Common myeloid progenitor, CD34-positive (primary cell): ENCODE measurements at regions not wholly inside any gene's neighbourhood (a gene's known extent, or its start where the extent isn't known, plus 50 kb on each side); places are given as distances from the start of the nearest gene placed in this dataset.

Experiments used
- CTCF ChIA-PET: fragments of 350-600 bp; sonication (Branson Sonifier 250); formaldehyde crosslinking; loops from one replicate; lab custom pipeline; 2021; ENCODE audit warnings: antibody characterized with exemption; lab: Charles Lee
- POLR2A ChIA-PET: fragments of 350-600 bp; sonication (Branson Sonifier 250); formaldehyde crosslinking; loops from one replicate; lab custom pipeline; 2021; ENCODE audit warnings: antibody characterized with exemption; lab: Charles Lee
- DNase-seq, 3 donors: peaks; one replicate each; pipeline versions ENCODE4 v3.0.0 to v3.0.0-alpha.2; 2013
- H3K27ac ChIP-seq, 2 experiments: 1 replicate in 1 of 2; 2 replicates in 1 of 2; pipeline ENCODE4 v1.7.0; 2013; ENCODE audit warnings: inconsistent platforms in 2 of 2, low read length in 2 of 2, mild to moderate bottlenecking in 2 of 2, low read depth in 1 of 2, moderate library complexity in 1 of 2; ENCODE audit not compliant: severe bottlenecking in 2 of 2, insufficient read depth in 1 of 2, poor library complexity in 1 of 2
- H3K27me3 ChIP-seq, 5 experiments: replicated peaks in 2 of 5; 1 replicate in 3 of 5; 2 replicates in 2 of 5; pipeline versions ENCODE4 v1.6.1 to v1.7.0; 2013; ENCODE audit warnings: low read length in 4 of 5, mild to moderate bottlenecking in 2 of 5, moderate library complexity in 2 of 5, inconsistent platforms in 1 of 5; ENCODE audit not compliant: insufficient read depth in 5 of 5, control insufficient read depth in 4 of 5
- H3K36me3 ChIP-seq, 4 experiments: 1 replicate in 2 of 4; 2 replicates in 2 of 4; pipeline versions ENCODE4 v1.6.1 to v1.7.0; 2013; ENCODE audit warnings: low read length in 3 of 4, control low read depth in 1 of 4, mild to moderate bottlenecking in 1 of 4; ENCODE audit not compliant: control insufficient read depth in 4 of 4, insufficient read depth in 4 of 4
- H3K4me1 ChIP-seq, 4 experiments: 1 replicate in 3 of 4; 2 replicates in 1 of 4; pipeline versions ENCODE4 v1.6.1 to v1.7.1; 2013; ENCODE audit warnings: low read length in 3 of 4, mild to moderate bottlenecking in 3 of 4, control low read depth in 1 of 4, inconsistent platforms in 1 of 4, moderate library complexity in 1 of 4; ENCODE audit not compliant: control insufficient read depth in 4 of 4, insufficient read depth in 4 of 4; ENCODE audit errors: control extremely low read depth in 1 of 4
- H3K4me3 ChIP-seq, 7 experiments: 1 replicate in 4 of 7; 2 replicates in 3 of 7; pipeline versions ENCODE4 v1.5.1 to v1.7.0; 2013; ENCODE audit warnings: mild to moderate bottlenecking in 7 of 7, low read length in 6 of 7, moderate library complexity in 6 of 7, inconsistent platforms in 2 of 7, low read depth in 2 of 7, control low read depth in 1 of 7; ENCODE audit not compliant: insufficient read depth in 4 of 7, control insufficient read depth in 1 of 7; ENCODE audit errors: extremely low read depth in 1 of 7
- H3K9me3 ChIP-seq, 5 experiments: 1 replicate in 4 of 5; 2 replicates in 1 of 5; pipeline versions ENCODE4 v1.6.1 to v1.7.1; 2013; ENCODE audit warnings: low read length in 4 of 5, mild to moderate bottlenecking in 2 of 5, inconsistent platforms in 1 of 5, low read depth in 1 of 5, moderate library complexity in 1 of 5; ENCODE audit not compliant: control insufficient read depth in 4 of 5, insufficient read depth in 2 of 5; ENCODE audit errors: control extremely low read depth in 1 of 5
- WGBS: methylation state at CpG from one replicate; pipeline ENCODE4 v1.1.5; 2013; ENCODE audit not compliant: insufficient coverage; 5-methylcytosine and 5-hydroxymethylcytosine counted together

DNA sequence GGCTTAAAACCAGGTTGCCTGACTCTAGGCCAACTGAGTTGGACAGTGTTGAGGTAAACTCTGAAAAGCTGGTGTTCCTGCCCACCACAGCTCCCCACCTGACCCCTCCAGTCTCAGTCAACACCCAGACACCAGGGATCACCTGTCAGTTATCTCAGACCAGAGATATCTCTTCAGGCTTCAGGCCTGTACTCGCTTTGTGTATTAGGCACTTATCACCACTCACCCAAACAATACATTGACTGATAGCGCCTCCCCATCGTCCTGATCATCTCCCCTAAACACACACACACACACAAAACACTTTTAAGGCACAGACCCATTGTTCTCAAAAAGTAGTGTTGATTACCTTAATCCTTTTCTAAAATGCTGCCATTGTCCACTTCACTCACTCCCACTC is 111.5 kb downstream of the PLCE1 start:
- Histone ChIP-seq H3K9me3 (no peaks in the 10 kb centered on the region), H3K27ac (no peak overlapping the region), H3K4me1 (no peaks in the 10 kb centered on the region), H3K36me3 (no peaks in the 10 kb centered on the region), H3K27me3 (peaks cover 0 to 16% (median 10%) of the 10 kb centered on the region in 5 experiments), H3K4me3 (no peak overlapping the region)
- 96% methylated on average over 3 of the region's 3 CpGs for WGBS
- no peak for DNase-seq
- POLR2A ChIA-PET, result no interaction called here
- CTCF ChIA-PET, result interaction anchor here (1.3 kb wide), 1 partner anchor 12 kb away, joined by 3 read pairs; no protein-coding TSS in a partner anchor

DNA sequence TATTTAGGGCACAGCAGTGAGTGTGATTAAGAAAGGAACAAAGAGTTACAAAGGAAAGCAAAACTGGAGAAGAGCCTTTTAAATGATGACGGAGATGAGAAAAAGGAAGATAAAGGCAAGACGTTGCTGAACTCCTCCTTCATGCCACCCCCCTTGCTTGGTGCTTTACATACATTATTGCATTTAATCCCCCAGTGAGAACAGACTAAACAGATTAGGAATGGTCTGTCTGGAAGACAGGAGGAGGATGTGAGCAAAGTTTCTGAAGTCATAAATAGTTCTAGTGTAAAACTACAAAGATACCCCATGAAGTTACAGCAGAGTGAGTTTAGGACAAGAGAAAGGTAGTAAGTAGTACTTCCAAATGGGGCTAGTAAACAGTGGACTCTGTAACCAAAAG is 113.5 kb downstream of the PLCE1 start:
- H3K36me3 ChIP-seq, result no peaks in the 10 kb centered on the region
- no peak overlapping the region for H3K27ac ChIP-seq
- H3K4me1 ChIP-seq, result no peaks in the 10 kb centered on the region
- no peak for DNase-seq
- ChIA-PET CTCF (no interaction called here), POLR2A (interaction anchor here (0.6 kb wide), 1 partner anchor 795 kb away, joined by 3 read pairs; no protein-coding TSS in a partner anchor)
- peaks cover 0 to 9% (median 7%) of the 10 kb centered on the region in 5 experiments for H3K27me3 ChIP-seq
- H3K4me3 ChIP-seq, result no peak overlapping the region
- WGBS, result no CpG with 5 or more reads among the region's 2 CpGs
- no peaks in the 10 kb centered on the region for H3K9me3 ChIP-seq

DNA sequence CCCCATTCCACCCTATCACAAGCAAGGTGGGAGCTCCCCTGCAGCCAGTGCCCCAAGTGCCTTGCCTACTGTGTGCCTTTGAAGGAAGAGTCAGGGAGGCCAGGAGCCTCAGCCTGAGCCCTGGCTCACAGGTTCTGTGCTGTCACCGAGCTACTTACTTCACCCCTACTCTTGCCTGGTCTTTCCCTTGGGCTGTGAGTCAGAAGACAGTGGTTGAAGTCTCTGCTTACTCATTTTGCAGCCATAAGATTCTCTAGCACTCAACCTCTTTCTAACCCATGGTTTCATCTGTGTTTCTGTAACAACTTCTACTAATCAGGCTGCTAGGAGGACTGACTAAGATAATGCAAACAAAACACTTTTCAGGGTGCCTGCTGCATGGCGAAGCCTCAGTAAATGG is 114.5 kb downstream of the PLCE1 start:
- H3K9me3 ChIP-seq, result no peaks in the 10 kb centered on the region
- H3K27me3 ChIP-seq, result peaks cover 0 to 9% (median 7%) of the 10 kb centered on the region in 5 experiments
- no peaks in the 10 kb centered on the region for H3K36me3 ChIP-seq
- DNase-seq, result no peak
- ChIA-PET CTCF (no interaction called here), POLR2A (no interaction called here)
- H3K4me1 ChIP-seq, result no peaks in the 10 kb centered on the region
- 89% methylated on average over 1 of the region's 2 CpGs for WGBS
- no peak overlapping the region for H3K27ac ChIP-seq
- no peak overlapping the region for H3K4me3 ChIP-seq

DNA sequence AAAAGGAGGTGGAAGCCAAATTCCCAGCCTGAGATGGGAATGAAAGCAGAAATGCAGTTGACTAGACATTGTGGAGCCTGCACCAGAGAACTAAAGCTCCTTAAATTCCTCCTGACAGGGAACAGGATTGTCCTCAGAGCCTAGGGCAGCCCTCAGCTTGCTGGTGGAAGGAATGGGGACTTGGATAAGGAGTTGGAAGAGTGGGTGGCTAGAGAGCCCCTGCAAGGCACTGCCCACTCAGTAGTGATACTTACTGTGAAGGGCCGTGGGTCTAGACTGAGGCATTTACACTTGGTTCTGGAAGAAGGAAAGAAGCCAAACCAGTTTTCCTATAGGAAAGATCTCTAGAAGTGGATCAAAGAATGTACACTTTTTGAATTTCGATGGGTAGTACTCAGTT is 117.6 kb downstream of the PLCE1 start:
- DNase-seq, result no peak
- 94% methylated on average over 2 of the region's 2 CpGs for WGBS
- ChIA-PET CTCF (no interaction called here), POLR2A (no interaction called here)
- H3K27me3 ChIP-seq, result peaks cover 0 to 9% (median 4%) of the 10 kb centered on the region in 5 experiments
- no peaks in the 10 kb centered on the region for H3K36me3 ChIP-seq
- no peak overlapping the region for H3K4me3 ChIP-seq
- H3K27ac ChIP-seq, result no peak overlapping the region
- no peaks in the 10 kb centered on the region for H3K4me1 ChIP-seq
- H3K9me3 ChIP-seq, result no peaks in the 10 kb centered on the region

DNA sequence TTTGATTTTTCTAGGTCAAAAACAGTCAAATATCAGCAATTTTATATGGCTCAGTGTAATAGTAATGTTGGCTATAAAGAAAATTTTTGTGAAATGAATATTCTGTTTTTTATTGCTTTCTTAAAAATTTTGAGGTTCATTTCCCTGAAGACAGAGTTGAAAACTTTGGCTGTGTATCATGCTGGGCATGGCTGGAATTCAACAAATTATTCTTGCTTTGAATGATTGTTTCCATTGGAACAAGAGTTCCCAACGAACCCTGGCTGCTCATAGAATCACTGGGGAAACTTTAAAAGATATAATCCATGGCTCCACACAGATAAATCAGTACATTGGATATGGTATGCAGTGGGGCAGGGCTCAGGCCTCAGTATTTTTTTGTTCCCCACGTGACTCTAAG is 118.6 kb downstream of the PLCE1 start:
- DNase-seq, result no peak
- Histone ChIP-seq H3K36me3 (no peaks in the 10 kb centered on the region), H3K27me3 (peaks cover 0 to 7% (median 4%) of the 10 kb centered on the region in 5 experiments), H3K27ac (no peak overlapping the region), H3K4me1 (no peaks in the 10 kb centered on the region), H3K9me3 (no peaks in the 10 kb centered on the region), H3K4me3 (no peak overlapping the region)
- CTCF ChIA-PET, result no interaction called here
- 87% methylated on average over 2 of the region's 2 CpGs for WGBS
- POLR2A ChIA-PET, result no interaction called here

DNA sequence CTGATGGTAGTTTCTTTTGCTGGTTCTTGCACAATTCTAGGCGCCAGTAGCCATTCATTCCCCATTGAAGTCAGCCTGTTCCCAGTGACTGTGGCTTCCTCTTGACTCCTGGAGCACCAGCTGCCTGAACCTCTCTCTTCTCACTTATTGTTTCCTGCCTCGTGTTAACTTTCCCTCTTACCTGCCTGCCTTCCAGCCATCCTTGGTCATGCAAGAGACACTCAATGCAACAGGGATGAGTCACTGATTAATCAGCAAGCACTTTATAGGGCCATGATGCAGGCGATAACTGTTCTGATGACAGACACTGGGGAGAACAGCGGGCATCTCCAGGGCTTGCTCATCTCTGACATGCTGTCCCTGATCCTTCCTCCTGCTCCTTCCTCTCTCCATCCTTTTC is 122.0 kb downstream of the PLCE1 start:
- Histone ChIP-seq H3K4me1 (no peaks in the 10 kb centered on the region), H3K9me3 (peaks cover 0 to 3% (median 0%) of the 10 kb centered on the region in 5 experiments), H3K4me3 (no peak overlapping the region), H3K36me3 (no peaks in the 10 kb centered on the region), H3K27ac (no peak overlapping the region), H3K27me3 (peaks cover 0 to under 1% (median 0%) of the 10 kb centered on the region in 5 experiments)
- ChIA-PET CTCF (no interaction called here), POLR2A (no interaction called here)
- 91% methylated on average over 4 of the region's 4 CpGs for WGBS
- no peak for DNase-seq

DNA sequence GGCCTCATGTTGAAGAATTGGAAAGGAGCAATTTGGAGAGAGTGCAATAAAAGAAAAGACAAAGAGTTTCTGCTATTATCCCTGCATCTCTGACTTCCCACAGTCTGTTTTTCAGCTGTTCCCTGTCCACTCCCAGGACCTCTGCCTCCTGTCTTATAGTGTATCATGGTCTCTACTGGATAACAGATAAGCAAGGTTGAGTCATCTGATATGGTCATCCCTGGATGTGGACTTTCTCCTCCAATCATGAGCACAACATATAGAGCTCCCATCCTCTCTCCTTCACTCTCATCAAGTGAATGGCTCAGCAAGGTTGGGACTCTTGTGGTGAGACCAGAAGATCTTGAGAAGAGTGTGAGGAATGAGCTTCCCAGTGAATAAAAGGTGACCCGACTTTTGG is 123.1 kb downstream of the PLCE1 start:
- Histone ChIP-seq H3K27ac (no peak overlapping the region), H3K4me3 (no peak overlapping the region), H3K9me3 (peaks cover 0 to 3% (median 0%) of the 10 kb centered on the region in 5 experiments), H3K36me3 (no peaks in the 10 kb centered on the region), H3K27me3 (no peaks in the 10 kb centered on the region), H3K4me1 (no peaks in the 10 kb centered on the region)
- POLR2A ChIA-PET, result no interaction called here
- CTCF ChIA-PET, result interaction anchor here (1.0 kb wide), 1 partner anchor 11 kb away, joined by 3 read pairs; no protein-coding TSS in a partner anchor
- 100% methylated on average over 1 of the region's 1 CpG for WGBS
- DNase-seq, result no peak
